ENCODE measurements at regions not wholly inside any gene's neighbourhood (a gene's known extent, or its start where the extent isn't known, plus 50 kb on each side); places are given as distances from the start of the nearest gene placed in this dataset.

- DNase-seq (ENCODE audit: low read depth): no peak
Measured at GRCh38 chr9:627336-627970, 214.0 kb upstream of the DMRT1 start.

GRCh38 chr9:629146-629545, 212.4 kb upstream of the DMRT1 start:
- peak; percentile 79 for DNase-seq (ENCODE audit: low read depth)

DNA sequence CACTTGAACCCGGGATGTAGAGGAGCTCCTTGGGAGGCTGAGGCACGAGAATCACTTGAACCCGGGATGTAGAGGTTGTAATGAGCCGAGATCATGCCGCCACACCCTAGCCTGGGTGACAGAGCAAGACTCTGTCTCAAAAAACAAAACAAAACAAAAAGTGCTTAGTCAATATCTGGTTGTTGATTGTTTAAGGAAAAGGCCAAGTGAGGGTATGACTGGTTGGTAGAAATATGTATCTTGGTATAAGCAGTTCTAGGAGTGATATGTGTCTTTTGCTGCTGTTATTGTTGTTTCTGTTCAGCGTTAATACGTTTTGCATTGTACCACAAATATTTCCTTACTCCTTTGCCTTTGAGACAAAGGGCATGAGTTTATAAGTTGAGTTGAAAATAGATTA, 210.7 kb upstream of the DMRT1 start:
- DNase-seq (ENCODE audit: low read depth): no peak

DNA sequence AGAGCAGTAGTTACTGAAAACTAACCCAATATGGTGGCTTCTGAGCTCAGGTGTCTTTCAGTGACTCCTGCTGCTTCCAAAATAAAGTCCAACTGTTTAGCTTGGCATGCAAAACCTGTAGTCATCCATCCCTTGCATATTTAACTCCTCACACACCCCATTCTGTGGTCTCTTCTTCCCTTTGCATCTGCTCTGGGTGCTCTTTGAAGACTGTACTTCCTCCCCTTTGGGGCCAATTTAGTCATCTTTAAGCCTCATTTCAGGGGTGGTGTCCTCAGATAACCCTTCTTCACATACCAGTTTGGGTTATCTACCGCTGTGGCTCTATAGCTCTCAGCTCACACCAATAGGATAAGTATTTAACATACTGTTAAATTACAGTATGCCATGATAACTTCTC, 209.9 kb upstream of the DMRT1 start:
- peak; percentile 89 for DNase-seq (ENCODE audit: low read depth)

DNA sequence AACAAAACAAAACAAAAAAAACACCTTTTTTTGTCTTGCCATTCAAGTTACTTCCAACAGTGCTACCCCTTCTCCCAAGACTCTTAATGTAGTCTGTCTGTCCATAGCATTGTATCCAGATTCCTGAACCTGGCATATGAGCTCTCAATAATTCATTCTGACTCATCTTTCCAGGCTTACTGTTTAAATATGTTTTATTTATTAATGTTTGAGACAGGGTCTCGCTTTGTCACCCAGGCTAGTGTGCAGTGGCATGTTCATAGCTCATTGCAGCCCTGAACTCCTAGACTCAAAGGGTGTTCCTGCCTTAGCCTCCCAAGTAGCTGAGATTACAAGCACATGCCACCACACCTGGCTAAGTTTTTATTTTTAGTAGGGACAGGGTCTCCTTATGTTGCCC, 208.0 kb upstream of the DMRT1 start:
- DNase-seq (ENCODE audit: low read depth): no peak

- no peak for DNase-seq (ENCODE audit: low read depth)
Measured at GRCh38 chr9:636931-637591, 204.4 kb upstream of the DMRT1 start.

GRCh38 chr9:638152-638551, 203.3 kb upstream of the DMRT1 start:
- no peak for DNase-seq (ENCODE audit: low read depth)

- no peak for DNase-seq (ENCODE audit: low read depth)
Measured at GRCh38 chr9:642014-642413, 199.5 kb upstream of the DMRT1 start.

DNA sequence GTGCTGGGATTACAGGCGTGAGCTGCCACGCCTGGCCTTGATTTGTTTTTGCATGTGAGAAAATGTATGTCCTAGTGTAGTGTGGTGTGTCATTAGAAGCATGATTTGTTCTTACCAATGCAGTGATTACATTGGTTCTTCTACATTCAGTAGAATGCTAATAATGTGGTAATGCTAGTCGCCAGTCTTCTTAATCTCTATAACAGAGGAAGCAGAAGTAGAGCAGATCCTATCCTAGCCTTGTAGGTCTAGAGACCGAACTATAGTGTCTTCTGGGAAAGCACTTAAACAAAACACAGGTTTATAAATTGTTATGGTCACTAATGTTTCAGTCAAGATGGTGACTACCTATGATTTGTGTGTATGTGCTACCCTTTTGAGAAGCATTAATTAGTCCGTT, 197.5 kb upstream of the DMRT1 start:
- DNase-seq (ENCODE audit: low read depth): no peak

GRCh38 chr9:647522-647921, 194.0 kb upstream of the DMRT1 start:
- no peak for DNase-seq (ENCODE audit: low read depth)

DNA sequence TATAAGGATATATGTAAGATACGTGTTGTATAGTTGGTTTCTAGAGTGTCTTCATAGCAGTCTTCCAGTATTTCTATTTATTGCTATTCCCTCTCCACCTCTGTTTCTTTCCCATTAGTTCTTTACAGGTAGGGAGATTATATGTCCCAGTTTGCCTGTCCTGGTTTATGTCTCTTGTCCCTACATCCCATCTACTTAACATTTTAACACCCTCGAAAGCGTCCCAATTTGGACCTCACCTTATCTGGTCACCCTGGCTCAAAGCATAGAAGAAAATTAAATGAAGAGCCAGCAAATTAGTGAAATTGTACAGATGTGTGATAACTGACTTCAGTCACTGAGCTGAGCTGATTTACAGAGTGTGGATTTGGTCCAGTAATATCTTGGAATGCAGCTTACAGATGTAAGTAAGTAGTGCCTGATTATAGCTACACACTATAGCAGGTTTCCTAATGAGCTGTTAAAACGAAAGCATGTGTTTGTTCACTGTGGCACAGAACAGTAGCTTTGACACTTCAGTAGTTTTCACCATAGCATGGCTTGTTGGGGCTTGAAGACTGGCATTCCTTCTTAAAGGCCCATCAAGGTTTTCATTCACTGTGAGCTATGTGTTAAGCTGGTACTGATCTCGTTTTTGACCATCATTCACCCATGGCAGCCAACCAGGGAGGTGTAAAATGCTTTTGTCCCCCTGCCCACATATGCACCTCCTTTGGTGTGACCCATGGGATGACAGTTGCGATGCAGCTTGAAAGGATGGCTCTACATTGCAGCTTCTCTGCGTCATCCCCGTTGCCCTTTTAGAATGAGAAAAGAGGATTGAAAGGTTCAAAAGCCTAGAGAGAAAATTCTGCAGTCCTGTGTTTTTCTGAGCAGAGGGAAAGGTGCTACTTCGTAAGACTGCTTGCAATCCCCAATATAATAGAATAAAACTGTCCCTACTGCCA, 192.1 kb upstream of the DMRT1 start:
- DNase-seq (ENCODE audit: low read depth): no peak

DNA sequence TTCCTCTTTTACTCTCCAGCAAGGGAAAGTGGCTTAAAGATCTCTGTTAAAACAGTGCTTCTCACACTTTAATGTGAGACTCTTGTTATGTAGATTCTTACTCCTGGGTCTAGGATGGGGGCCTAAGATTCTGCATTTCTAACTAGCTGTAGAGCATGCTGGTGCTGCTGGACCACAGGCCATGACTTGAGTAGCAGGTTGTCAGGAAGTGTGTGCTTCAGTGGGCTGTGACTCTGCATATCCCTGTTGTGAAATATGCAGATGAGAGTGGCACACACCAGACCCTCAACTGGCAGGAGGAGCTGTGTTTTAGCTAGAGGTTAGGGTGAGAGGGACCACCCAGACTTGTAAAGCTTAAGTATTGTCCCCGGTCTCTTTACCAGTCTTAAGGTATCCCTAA, 191.1 kb upstream of the DMRT1 start:
- DNase-seq (ENCODE audit: low read depth): no peak

DNA sequence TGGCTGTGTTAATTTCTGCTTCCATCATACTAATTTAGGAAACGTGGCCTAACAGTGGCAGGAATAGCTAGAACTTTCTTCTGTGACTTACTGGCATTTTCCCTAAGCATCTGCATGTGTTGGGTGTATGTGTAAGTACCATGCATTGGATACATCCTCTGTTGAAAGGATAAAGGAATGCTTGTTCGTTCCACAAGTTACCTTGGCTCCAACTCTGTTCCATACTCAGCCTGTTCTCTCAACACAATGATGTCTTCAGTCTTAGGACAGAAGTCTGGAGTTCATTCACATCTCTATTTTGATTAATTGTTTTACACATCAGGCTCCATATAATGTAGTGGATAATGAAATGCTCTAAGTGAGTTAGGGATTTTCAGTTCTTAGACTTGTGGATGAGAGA, 190.1 kb upstream of the DMRT1 start:
- DNase-seq (ENCODE audit: low read depth): no peak

GRCh38 chr9:652914-653313, 188.6 kb upstream of the DMRT1 start:
- DNase-seq (ENCODE audit: low read depth): no peak

- DNase-seq (ENCODE audit: low read depth): no peak
Measured at GRCh38 chr9:653421-653820, 188.1 kb upstream of the DMRT1 start.

DNA sequence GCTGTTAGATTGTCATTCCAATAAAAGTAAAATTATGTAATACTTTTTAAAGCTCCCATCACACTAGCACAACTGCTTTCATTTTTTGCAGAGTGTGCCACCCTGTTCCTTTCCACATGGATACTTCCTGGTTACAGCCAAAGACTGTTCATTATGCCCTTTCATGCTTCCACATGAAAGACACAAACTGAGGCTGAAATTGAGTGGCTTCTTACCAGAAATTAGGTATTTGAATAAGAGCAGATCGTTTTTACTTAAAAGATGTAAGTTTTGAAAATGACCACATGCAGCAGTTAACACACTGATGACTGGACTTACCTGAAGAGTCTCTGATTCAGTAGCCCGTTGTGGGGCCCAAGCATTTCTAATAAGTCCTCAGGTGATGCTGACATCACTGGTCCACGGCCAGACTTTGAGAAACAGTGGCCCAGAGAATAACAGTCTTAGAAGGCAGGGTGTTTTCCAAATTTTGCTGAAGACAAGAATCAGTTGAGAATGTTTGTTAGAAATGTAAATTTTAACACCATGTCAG, 187.6 kb upstream of the DMRT1 start:
- DNase-seq (ENCODE audit: low read depth): no peak

GRCh38 chr9:655875-656274, 185.6 kb upstream of the DMRT1 start:
- no peak for DNase-seq (ENCODE audit: low read depth)

GRCh38 chr9:656926-657568, 184.4 kb upstream of the DMRT1 start:
- DNase-seq (ENCODE audit: low read depth): no peak

DNA sequence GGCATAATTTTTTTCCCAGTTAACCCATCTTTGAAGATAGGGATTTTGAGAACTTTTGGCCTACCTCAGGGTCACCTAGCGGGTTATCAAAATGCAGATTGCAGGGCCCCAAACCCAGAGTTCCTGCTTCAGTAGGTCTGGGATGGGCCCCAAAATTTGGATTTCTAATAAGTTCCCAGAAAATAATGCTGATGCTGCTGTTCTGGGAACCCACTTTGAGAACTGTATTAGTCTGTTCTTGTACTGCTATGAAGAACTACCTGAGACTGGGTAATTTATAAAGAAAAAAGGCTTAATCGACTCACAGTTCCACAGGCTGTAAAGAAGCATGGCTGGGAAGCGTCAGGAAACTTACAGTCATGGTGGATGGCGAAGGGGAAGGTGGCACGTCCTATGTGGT, 182.2 kb upstream of the DMRT1 start:
- DNase-seq (ENCODE audit: low read depth): no peak

- DNase-seq (ENCODE audit: low read depth): no peak
Measured at GRCh38 chr9:660227-660626, 181.3 kb upstream of the DMRT1 start.

DNA sequence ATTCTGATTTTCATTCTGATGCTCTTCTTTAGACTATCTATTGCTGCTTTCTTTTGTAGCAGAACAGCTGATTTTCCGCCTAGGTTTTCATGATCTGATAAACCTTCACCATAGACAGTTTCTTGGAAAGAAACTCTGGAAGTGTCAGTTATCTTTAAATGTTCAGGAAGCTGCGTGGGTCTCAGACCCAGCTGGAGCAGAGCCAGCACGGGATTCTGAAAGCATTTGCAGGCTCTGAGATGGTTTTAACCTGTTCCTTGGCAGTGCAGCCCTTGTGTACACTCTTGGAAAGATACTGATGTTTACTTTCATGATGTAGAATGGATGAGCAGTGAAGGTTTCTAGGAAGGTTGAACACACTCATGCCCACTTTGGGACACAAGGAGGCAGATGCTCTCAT, 178.0 kb upstream of the DMRT1 start:
- no peak for DNase-seq (ENCODE audit: low read depth)

- no peak for DNase-seq (ENCODE audit: low read depth)
Measured at GRCh38 chr9:665296-665695, 176.2 kb upstream of the DMRT1 start.

Data from LHCN-M2 (cell line).